GM10266 (cell line): ENCODE measurements at regions not wholly inside any gene's neighbourhood (a gene's known extent, or its start where the extent isn't known, plus 50 kb on each side); places are given as distances from the start of the nearest gene placed in this dataset.

ENCODE experiments used
- DNase-seq: peaks from one replicate; pipeline ENCODE4 v3.0.0; 2012; ENCODE audit errors: extremely low spot score
- CTCF ChIP-seq: IDR thresholded peaks from 2 replicates; pipeline ENCODE4 v1.5.1; 2012; ENCODE audit warnings: mild to moderate bottlenecking, low read depth; ENCODE audit not compliant: control insufficient read depth, insufficient read depth; ENCODE audit errors: missing control alignments

- no peak for DNase-seq
- TF ChIP-seq CTCF: no peak
Observed at GRCh38 chr5:66529182-66529581, 67.0 kb upstream of the MAST4 start.

- DNase-seq: no peak
- no peak for TF ChIP-seq CTCF
Observed at GRCh38 chr5:66529704-66530103, 66.5 kb upstream of the MAST4 start.

DNA sequence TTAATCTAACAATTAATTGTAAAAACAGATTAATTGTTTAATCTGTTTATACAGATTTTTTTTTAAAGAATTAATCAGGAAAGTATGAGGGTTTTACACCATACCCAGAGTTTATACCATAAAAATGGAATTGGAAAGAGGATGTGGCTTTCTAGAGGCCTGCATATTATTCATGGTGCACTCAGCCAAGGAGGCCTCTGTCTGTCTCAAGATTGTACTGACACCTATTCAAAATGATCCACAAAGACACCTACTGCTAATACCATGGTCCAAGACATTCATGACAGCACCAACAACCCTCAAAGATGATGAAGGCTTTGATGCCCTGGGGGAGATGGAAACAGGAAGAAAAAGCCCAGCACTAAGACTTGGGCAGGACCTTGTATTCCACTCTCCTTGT, 58.1 kb upstream of the MAST4 start:
- no peak for TF ChIP-seq CTCF
- DNase-seq: no peak

DNA sequence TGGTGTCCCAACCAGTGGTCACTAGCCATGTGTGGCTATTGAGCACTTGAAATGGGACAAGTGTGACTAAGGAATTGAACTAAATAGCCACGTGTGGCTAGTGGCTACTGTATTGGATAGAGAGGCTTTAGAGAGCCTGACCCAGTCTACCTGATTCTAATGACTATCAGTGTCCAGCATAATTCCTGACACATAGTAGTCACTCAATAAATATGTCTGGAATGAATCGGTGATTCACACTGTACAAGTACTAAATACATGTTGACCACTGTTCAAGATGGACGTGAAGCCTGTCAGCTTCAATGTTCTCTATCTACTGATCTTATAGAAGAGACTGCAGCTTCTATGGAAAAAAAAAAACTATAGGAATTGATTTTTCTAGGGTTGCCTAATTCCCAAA, 57.7 kb upstream of the MAST4 start:
- no peak for TF ChIP-seq CTCF
- DNase-seq: no peak

GRCh38 chr5:66540078-66540477, 56.1 kb upstream of the MAST4 start:
- no peak for DNase-seq
- no peak for TF ChIP-seq CTCF

DNA sequence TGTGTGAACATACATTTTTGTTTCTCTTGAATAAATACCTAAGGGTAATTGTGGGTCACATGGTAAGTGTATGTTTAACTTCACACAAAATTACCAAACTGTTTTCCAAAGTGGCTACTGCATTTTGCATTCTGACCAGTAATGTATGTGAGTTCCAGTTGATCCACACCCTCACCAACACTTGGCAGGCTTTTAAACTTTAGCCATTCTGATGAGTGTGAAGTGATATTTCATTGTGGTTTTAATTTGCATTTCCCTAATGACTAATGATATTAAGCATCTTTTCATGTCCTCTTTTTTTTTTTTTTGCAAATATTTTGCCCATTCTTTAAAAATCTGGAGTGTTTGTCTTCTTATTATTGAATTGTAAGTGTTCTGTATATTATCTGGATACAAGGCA, 53.5 kb upstream of the MAST4 start:
- no peak for TF ChIP-seq CTCF
- DNase-seq: no peak
